OCI-LY3 (cell line): ENCODE measurements at regions not wholly inside any gene's neighbourhood (a gene's known extent, or its start where the extent isn't known, plus 50 kb on each side); places are given as distances from the start of the nearest gene placed in this dataset.

Experiments
- H2AFZ ChIP-seq: fragments of 200-600, 300-600 bp; shearing (Covaris generic); 2 replicates; pipeline ENCODE4 v1.6.0; 2014; ENCODE audit warnings: antibody characterized with exemption, low read depth, low read length
- H3K27ac ChIP-seq: fragments of 200-600, 300-600 bp; sonication (generic); 2 replicates; pipeline ENCODE4 v1.5.1; 2014; ENCODE audit warnings: mild to moderate bottlenecking, low read length, moderate library complexity, mixed read lengths
- H3K27me3 ChIP-seq: fragments of 200-600, 300-600 bp; sonication (generic); 2 replicates; pipeline ENCODE4 v1.6.1; 2014; ENCODE audit warnings: low read depth, low read length, mixed read lengths
- H3K36me3 ChIP-seq: fragments of 200-600, 300-600 bp; sonication (generic); replicated peaks from 2 replicates; pipeline ENCODE3; 2014; ENCODE audit warnings: low read depth, low read length, mixed read lengths
- H3K4me1 ChIP-seq: fragments of 300-600, 200-600 bp; sonication (generic); 2 replicates; pipeline ENCODE4 v1.6.1; 2014; ENCODE audit warnings: low read length, mixed read lengths
- H3K4me2 ChIP-seq: fragments of 200-600, 300-600 bp; sonication (generic); 2 replicates; pipeline ENCODE4 v1.6.1; 2014; ENCODE audit warnings: low read length, mixed read lengths
- H3K4me3 ChIP-seq: fragments of 300-600, 200-600 bp; sonication (generic); 2 replicates; pipeline ENCODE4 v1.5.1; 2014; ENCODE audit warnings: antibody characterized with exemption, mild to moderate bottlenecking, low read length, moderate library complexity
- H3K79me2 ChIP-seq: fragments of 300-600, 200-600 bp; shearing (Covaris generic); 2 replicates; pipeline ENCODE4 v1.6.1; 2014; ENCODE audit warnings: mild to moderate bottlenecking, low read length, mixed read lengths
- H3K9ac ChIP-seq: fragments of 300-600, 200-600 bp; shearing (Covaris generic); 2 replicates; pipeline ENCODE4 v1.6.0; 2014; ENCODE audit warnings: mild to moderate bottlenecking, low read length, moderate library complexity
- H3K9me3 ChIP-seq: fragments of 200-600, 300-600 bp; shearing (Covaris generic); 2 replicates; pipeline ENCODE4 v1.6.1; 2014; ENCODE audit warnings: low read length, mixed read lengths; ENCODE audit not compliant: insufficient read depth
- H4K20me1 ChIP-seq: fragments of 200-600, 300-600 bp; sonication (generic); 2 replicates; pipeline ENCODE4 v1.6.1; 2016; ENCODE audit warnings: low read length, mixed read lengths; ENCODE audit not compliant: insufficient read depth
- EZH2phosphoT487 ChIP-seq: fragments of 200-600 bp; shearing (Covaris generic); IDR thresholded peaks from 2 replicates; pipeline ENCODE4 v1.6.1; 2018; ENCODE audit warnings: antibody characterized with exemption, mixed run types, low read depth
- TF ChIP-seq, protein P1 (sequence below): fragments of 200-600, 300-600 bp; sonication (generic); IDR thresholded peaks from 2 replicates; pipeline ENCODE4 v1.5.1; 2014; ENCODE audit warnings: antibody characterized with exemption, low read length, low read depth

DNA sequence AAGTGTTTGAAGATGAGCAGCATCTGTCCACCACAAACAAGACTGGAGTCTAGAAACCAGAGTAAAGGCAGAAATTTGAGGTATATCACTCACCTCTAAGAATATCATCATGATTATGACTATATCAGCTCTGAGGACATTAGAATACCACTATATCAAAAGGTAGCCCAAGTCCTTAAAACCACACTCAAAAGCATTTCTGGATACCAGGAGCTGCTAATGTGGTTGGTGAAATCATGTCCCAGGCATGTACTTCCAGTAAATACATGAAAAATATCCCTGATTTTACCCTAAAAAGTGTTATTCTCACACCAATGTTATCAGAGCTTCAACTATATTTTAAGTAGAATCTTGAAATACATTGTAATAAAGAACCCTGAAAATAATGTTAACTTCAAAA lies 136.3 kb upstream of the SMAD1 start:
- H2AFZ ChIP-seq: no peak overlapping the region
- no peaks in the 10 kb centered on the region for H3K9me3 ChIP-seq
- no peaks in the 10 kb centered on the region for H3K36me3 ChIP-seq
- no peak overlapping the region for H3K9ac ChIP-seq
- no peak overlapping the region for H3K27ac ChIP-seq
- H3K4me1 ChIP-seq: no peaks in the 10 kb centered on the region
- no peak overlapping the region for H3K4me3 ChIP-seq
- TF ChIP-seq EZH2phosphoT487: no peak
- TF ChIP-seq, protein P1, sequence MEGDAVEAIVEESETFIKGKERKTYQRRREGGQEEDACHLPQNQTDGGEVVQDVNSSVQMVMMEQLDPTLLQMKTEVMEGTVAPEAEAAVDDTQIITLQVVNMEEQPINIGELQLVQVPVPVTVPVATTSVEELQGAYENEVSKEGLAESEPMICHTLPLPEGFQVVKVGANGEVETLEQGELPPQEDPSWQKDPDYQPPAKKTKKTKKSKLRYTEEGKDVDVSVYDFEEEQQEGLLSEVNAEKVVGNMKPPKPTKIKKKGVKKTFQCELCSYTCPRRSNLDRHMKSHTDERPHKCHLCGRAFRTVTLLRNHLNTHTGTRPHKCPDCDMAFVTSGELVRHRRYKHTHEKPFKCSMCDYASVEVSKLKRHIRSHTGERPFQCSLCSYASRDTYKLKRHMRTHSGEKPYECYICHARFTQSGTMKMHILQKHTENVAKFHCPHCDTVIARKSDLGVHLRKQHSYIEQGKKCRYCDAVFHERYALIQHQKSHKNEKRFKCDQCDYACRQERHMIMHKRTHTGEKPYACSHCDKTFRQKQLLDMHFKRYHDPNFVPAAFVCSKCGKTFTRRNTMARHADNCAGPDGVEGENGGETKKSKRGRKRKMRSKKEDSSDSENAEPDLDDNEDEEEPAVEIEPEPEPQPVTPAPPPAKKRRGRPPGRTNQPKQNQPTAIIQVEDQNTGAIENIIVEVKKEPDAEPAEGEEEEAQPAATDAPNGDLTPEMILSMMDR: no peak
- no peaks in the 10 kb centered on the region for H4K20me1 ChIP-seq
- H3K27me3 ChIP-seq: no peaks in the 10 kb centered on the region
- H3K79me2 ChIP-seq: no peaks in the 10 kb centered on the region
- H3K4me2 ChIP-seq: no peak overlapping the region

DNA sequence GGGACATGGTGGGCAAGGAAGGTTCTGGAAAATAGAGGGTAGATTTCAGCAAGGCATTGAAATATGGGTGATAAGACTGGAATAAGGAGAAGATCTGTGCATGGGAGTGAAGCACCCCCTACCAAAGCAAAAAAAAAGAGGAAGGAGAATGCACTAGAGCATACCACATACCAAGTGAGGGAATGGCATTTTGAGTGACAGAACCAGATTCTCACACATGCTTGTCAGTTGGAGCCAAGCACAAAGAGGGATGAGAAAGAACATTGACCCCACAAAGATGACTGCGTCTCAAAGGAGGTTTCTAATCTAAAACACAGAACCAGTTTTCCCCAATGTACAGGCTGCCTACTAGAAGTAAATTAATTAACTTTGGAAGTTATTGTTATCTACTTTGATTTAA lies 140.3 kb upstream of the SMAD1 start:
- H3K4me2 ChIP-seq: no peak overlapping the region
- no peaks in the 10 kb centered on the region for H3K27me3 ChIP-seq
- TF ChIP-seq, protein P1: no peak
- no peak for TF ChIP-seq EZH2phosphoT487
- no peaks in the 10 kb centered on the region for H3K4me1 ChIP-seq
- H4K20me1 ChIP-seq: no peaks in the 10 kb centered on the region
- no peak overlapping the region for H3K27ac ChIP-seq
- no peak overlapping the region for H2AFZ ChIP-seq
- H3K36me3 ChIP-seq: no peaks in the 10 kb centered on the region
- no peak overlapping the region for H3K9ac ChIP-seq
- no peak overlapping the region for H3K4me3 ChIP-seq
- H3K9me3 ChIP-seq: no peaks in the 10 kb centered on the region
- H3K79me2 ChIP-seq: no peaks in the 10 kb centered on the region

DNA sequence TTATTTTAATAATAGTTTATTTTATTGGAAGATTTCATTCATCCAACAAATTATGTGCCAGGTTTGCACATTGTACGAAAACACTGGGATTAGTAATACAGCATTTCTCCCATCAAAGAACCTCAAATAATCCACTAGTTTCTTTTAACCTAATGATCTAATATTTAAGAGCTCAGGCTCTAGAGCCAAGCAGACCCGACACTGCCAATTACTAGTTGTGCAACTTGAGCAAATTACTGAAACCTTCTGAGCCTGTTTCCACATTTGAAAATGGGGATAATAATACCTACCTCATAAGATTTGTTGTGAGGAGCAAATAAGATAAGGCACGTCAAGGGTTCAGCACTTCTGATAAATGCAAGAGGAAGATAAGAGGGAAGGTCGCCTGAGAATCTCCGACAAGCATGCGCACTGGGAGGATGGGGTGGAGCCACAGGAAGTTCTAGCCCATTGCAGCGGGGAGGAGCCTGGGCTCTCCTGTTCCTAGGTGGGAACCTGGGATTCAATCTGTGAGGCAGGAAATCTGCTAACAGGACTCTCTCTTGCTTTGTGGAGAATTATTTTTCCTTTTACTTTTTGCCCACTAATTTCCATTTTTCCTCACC lies 141.5 kb upstream of the SMAD1 start:
- TF ChIP-seq, protein P1: no peak
- no peak for TF ChIP-seq EZH2phosphoT487
- H3K36me3 ChIP-seq: no peaks in the 10 kb centered on the region
- no peak overlapping the region for H3K4me3 ChIP-seq
- no peaks in the 10 kb centered on the region for H3K79me2 ChIP-seq
- H3K9ac ChIP-seq: no peak overlapping the region
- H2AFZ ChIP-seq: no peak overlapping the region
- no peaks in the 10 kb centered on the region for H3K27me3 ChIP-seq
- H4K20me1 ChIP-seq: no peaks in the 10 kb centered on the region
- H3K4me2 ChIP-seq: no peak overlapping the region
- H3K27ac ChIP-seq: no peak overlapping the region
- H3K4me1 ChIP-seq: no peaks in the 10 kb centered on the region
- H3K9me3 ChIP-seq: no peaks in the 10 kb centered on the region

DNA sequence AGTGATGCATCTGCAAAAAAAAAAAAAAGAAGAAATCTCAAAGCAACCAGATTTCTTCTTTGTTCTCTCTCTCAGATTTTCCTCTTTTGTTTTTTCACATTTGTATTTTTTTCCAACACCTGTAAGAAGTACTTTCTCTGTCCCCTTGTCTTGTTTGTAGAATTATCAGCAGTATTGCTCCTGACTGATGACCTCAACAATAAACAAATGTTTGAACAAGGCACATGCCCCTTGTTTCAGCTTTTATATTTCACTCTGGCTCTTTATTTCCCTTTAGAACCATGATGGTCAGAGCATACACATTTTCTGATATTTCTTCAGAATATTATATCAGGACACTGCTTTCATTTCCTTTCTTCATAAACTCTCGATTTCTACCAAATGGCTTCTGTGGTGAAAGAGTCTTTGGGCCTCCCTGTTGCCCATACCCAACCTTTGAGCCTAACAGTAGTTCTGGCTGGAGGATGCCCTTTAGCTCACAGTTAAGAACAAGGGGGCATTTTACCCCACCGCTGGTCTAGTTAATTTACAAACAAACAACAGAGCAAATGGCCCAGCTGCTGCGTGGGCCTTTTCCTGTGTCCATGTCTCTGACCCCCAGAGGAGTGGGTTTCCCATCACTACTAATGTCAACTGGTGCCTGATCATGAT lies 142.5 kb upstream of the SMAD1 start:
- no peak for TF ChIP-seq EZH2phosphoT487
- TF ChIP-seq, protein P1: no peak
- no peak overlapping the region for H3K4me3 ChIP-seq

More for the DNA sequence above, 142.5 kb upstream of the SMAD1 start:
- no peaks in the 10 kb centered on the region for H3K4me1 ChIP-seq
- no peaks in the 10 kb centered on the region for H4K20me1 ChIP-seq
- H3K9me3 ChIP-seq: no peaks in the 10 kb centered on the region
- H2AFZ ChIP-seq: no peak overlapping the region
- no peaks in the 10 kb centered on the region for H3K27me3 ChIP-seq
- H3K79me2 ChIP-seq: no peaks in the 10 kb centered on the region
- no peak overlapping the region for H3K27ac ChIP-seq
- H3K4me2 ChIP-seq: no peak overlapping the region
- no peaks in the 10 kb centered on the region for H3K36me3 ChIP-seq
- H3K9ac ChIP-seq: no peak overlapping the region
